Astrocyte (in vitro differentiated cells and primary cell): ENCODE measurements at regions not wholly inside any gene's neighbourhood (a gene's known extent, or its start where the extent isn't known, plus 50 kb on each side); places are given as distances from the start of the nearest gene placed in this dataset.

Source experiments
- DNase-seq: peaks from one replicate; pipeline ENCODE4 v3.0.0-alpha.2; 2010; ENCODE audit warnings: low read depth
- FAIRE-seq: peaks from 2 replicates; lab custom pipeline; 2011; peaks lifted over from hg19 to GRCh38; lab: Jason Lieb, UNC
- H2AFZ ChIP-seq: 2 replicates; pipeline ENCODE4 v1.6.0; 2012; ENCODE audit warnings: low read depth, low read length, inconsistent platforms
- H3K27ac ChIP-seq: 2 replicates; pipeline ENCODE4 v1.5.1; 2011; ENCODE audit warnings: low read depth, low read length, inconsistent platforms
- H3K27me3 ChIP-seq: 2 replicates; pipeline ENCODE4 v1.6.0; 2011; ENCODE audit warnings: low read length, inconsistent platforms; ENCODE audit not compliant: insufficient read depth
- H3K36me3 ChIP-seq: 2 replicates; pipeline ENCODE4 v1.5.1; 2011; ENCODE audit warnings: low read length, inconsistent platforms; ENCODE audit not compliant: insufficient read depth
- H3K4me1 ChIP-seq: 2 replicates; pipeline ENCODE4 v1.5.1; 2011; ENCODE audit warnings: low read length, inconsistent platforms; ENCODE audit not compliant: insufficient read depth
- H3K4me2 ChIP-seq: 2 replicates; pipeline ENCODE4 v1.6.0; 2012; ENCODE audit warnings: low read length, inconsistent platforms
- H3K4me3 ChIP-seq: 2 replicates; pipeline ENCODE4 v1.5.1; 2011; ENCODE audit warnings: low read depth, mild to moderate bottlenecking, low read length, inconsistent platforms; ENCODE audit not compliant: insufficient read depth
- H3K79me2 ChIP-seq: 2 replicates; pipeline ENCODE4 v1.6.0; 2012; ENCODE audit warnings: mild to moderate bottlenecking, low read length, inconsistent platforms; ENCODE audit not compliant: insufficient read depth
- H3K9ac ChIP-seq: 2 replicates; pipeline ENCODE4 v1.6.0; 2012; ENCODE audit warnings: mild to moderate bottlenecking, low read length, inconsistent platforms
- H3K9me3 ChIP-seq: 2 replicates; pipeline ENCODE4 v1.5.1; 2012; ENCODE audit warnings: low read depth, mild to moderate bottlenecking, low read length, inconsistent platforms; ENCODE audit not compliant: insufficient read depth
- H4K20me1 ChIP-seq: 2 replicates; pipeline ENCODE4 v1.6.0; 2012; ENCODE audit warnings: low read length, inconsistent platforms; ENCODE audit not compliant: insufficient read depth
- H3K27ac Mint-ChIP-seq: one replicate; pipeline ENCODE4 v1.8.0; 2021; ENCODE audit warnings: mild to moderate bottlenecking, mixed read lengths; ENCODE audit not compliant: unreplicated experiment
- H3K27me3 Mint-ChIP-seq: one replicate; pipeline ENCODE4 v1.8.0; 2021; ENCODE audit warnings: low read depth, mixed read lengths; ENCODE audit not compliant: unreplicated experiment
- H3K36me3 Mint-ChIP-seq: one replicate; pipeline ENCODE4 v1.8.0; 2021; ENCODE audit warnings: low read depth, mixed read lengths; ENCODE audit not compliant: unreplicated experiment
- H3K4me1 Mint-ChIP-seq: one replicate; pipeline ENCODE4 v1.8.0; 2021; ENCODE audit warnings: low read depth, mixed read lengths; ENCODE audit not compliant: unreplicated experiment
- H3K4me3 Mint-ChIP-seq: one replicate; pipeline ENCODE4 v1.8.0; 2021; ENCODE audit warnings: mild to moderate bottlenecking, moderate library complexity, mixed read lengths; ENCODE audit not compliant: unreplicated experiment
- H3K9me3 Mint-ChIP-seq: one replicate; pipeline ENCODE4 v1.8.0; 2021; ENCODE audit warnings: mild to moderate bottlenecking, mixed read lengths; ENCODE audit not compliant: unreplicated experiment
- CTCF ChIP-seq: IDR thresholded peaks from 2 replicates; pipeline ENCODE4 v1.5.1; 2011; ENCODE audit warnings: low read depth, mild to moderate bottlenecking, inconsistent platforms, low read length, moderate library complexity; ENCODE audit not compliant: insufficient read depth
- EZH2 ChIP-seq: IDR thresholded peaks from 2 replicates; pipeline ENCODE4 v1.6.1; 2012; ENCODE audit warnings: mild to moderate bottlenecking, low read length, inconsistent platforms; ENCODE audit not compliant: insufficient read depth

- Histone ChIP-seq H3K4me2 (peak overlapping the region; percentile 11), H3K79me2 (no peaks in the 10 kb centered on the region), H3K4me3 (no peak overlapping the region), H3K4me1 (peaks cover 8% of the 10 kb centered on the region), H4K20me1 (no peaks in the 10 kb centered on the region), H3K36me3 (no peaks in the 10 kb centered on the region), H3K9me3 (no peaks in the 10 kb centered on the region), H2AFZ (no peak overlapping the region), H3K9ac (no peak overlapping the region), H3K27me3 (no peaks in the 10 kb centered on the region), H3K27ac (no peak overlapping the region)
- H3K27ac Mint-ChIP-seq = no peak overlapping the region
- no peak for FAIRE-seq
- no peaks in the 10 kb centered on the region for H3K27me3 Mint-ChIP-seq
- DNase-seq = no peak
- peaks cover 15% of the 10 kb centered on the region for H3K4me1 Mint-ChIP-seq
- H3K9me3 Mint-ChIP-seq = no peaks in the 10 kb centered on the region
- H3K36me3 Mint-ChIP-seq = no peaks in the 10 kb centered on the region
- TF ChIP-seq CTCF = no peak
- H3K4me3 Mint-ChIP-seq = no peak overlapping the region
These were observed 85.6 kb upstream of the LPP start for GRCh38 chr3:188068342-188068741.

GRCh38 chr3:188071636-188072035, 82.3 kb upstream of the LPP start:
- H4K20me1 ChIP-seq = no peaks in the 10 kb centered on the region
- Mint-ChIP-seq H3K27me3 (no peaks in the 10 kb centered on the region), H3K4me1 (peaks cover 16% of the 10 kb centered on the region), H3K27ac (no peak overlapping the region), H3K9me3 (no peaks in the 10 kb centered on the region), H3K36me3 (no peaks in the 10 kb centered on the region), H3K4me3 (no peak overlapping the region)
- no peak overlapping the region for H3K27ac ChIP-seq
- no peak overlapping the region for H2AFZ ChIP-seq
- no peak overlapping the region for H3K4me3 ChIP-seq
- no peak for TF ChIP-seq CTCF
- TF ChIP-seq EZH2 = no peak
- no peak for DNase-seq
- no peak overlapping the region for H3K4me2 ChIP-seq
- H3K79me2 ChIP-seq = no peaks in the 10 kb centered on the region
- no peaks in the 10 kb centered on the region for H3K9me3 ChIP-seq
- no peaks in the 10 kb centered on the region for H3K36me3 ChIP-seq
- no peaks in the 10 kb centered on the region for H3K27me3 ChIP-seq
- no peak overlapping the region for H3K9ac ChIP-seq
- peaks cover 8% of the 10 kb centered on the region for H3K4me1 ChIP-seq
- no peak for FAIRE-seq

GRCh38 chr3:188076176-188076575, 77.8 kb upstream of the LPP start:
- Histone ChIP-seq H3K36me3 (no peaks in the 10 kb centered on the region), H3K9me3 (no peaks in the 10 kb centered on the region), H3K27ac (no peak overlapping the region), H2AFZ (no peak overlapping the region), H4K20me1 (no peaks in the 10 kb centered on the region), H3K27me3 (no peaks in the 10 kb centered on the region), H3K4me3 (no peak overlapping the region), H3K9ac (no peak overlapping the region), H3K4me2 (no peak overlapping the region), H3K4me1 (no peaks in the 10 kb centered on the region), H3K79me2 (no peaks in the 10 kb centered on the region)
- Mint-ChIP-seq H3K27ac (no peak overlapping the region), H3K4me3 (no peak overlapping the region), H3K27me3 (no peaks in the 10 kb centered on the region), H3K4me1 (peaks cover 6% of the 10 kb centered on the region), H3K9me3 (no peaks in the 10 kb centered on the region), H3K36me3 (no peaks in the 10 kb centered on the region)
- FAIRE-seq = no peak
- no peak for DNase-seq
- no peak for TF ChIP-seq EZH2
- no peak for TF ChIP-seq CTCF
